ENCODE measurements at regions not wholly inside any gene's neighbourhood (a gene's known extent, or its start where the extent isn't known, plus 50 kb on each side); places are given as distances from the start of the nearest gene placed in this dataset.

- TF ChIP-seq GATA3 (IDR thresholded peaks at IDR 0.05; ENCODE audit: low read depth, low read length) (no peak), GATA2 (IDR thresholded peaks at IDR 0.05; ENCODE audit: low read depth, low read length) (no peak)
Measured at GRCh38 chr2:103789381-103790095, 1027.7 kb downstream of the TMEM182 start.

GRCh38 chr2:103792042-103792441, 1030.2 kb downstream of the TMEM182 start:
- no peak for TF ChIP-seq GATA3 (IDR thresholded peaks at IDR 0.05; ENCODE audit: low read depth, low read length)
- TF ChIP-seq GATA2 (IDR thresholded peaks at IDR 0.05; ENCODE audit: low read depth, low read length) = no peak

- TF ChIP-seq GATA3 (IDR thresholded peaks at IDR 0.05; ENCODE audit: low read depth, low read length) (no peak), GATA2 (IDR thresholded peaks at IDR 0.05; ENCODE audit: low read depth, low read length) (no peak)
Measured at GRCh38 chr2:103798291-103798690, 1036.5 kb downstream of the TMEM182 start.

- TF ChIP-seq GATA3 (IDR thresholded peaks at IDR 0.05; ENCODE audit: low read depth, low read length) (no peak), GATA2 (IDR thresholded peaks at IDR 0.05; ENCODE audit: low read depth, low read length) (no peak)
Measured at GRCh38 chr2:103804013-103804412, 1042.2 kb downstream of the TMEM182 start.

- TF ChIP-seq GATA2 (IDR thresholded peaks at IDR 0.05; ENCODE audit: low read depth, low read length) = no peak
- no peak for TF ChIP-seq GATA3 (IDR thresholded peaks at IDR 0.05; ENCODE audit: low read depth, low read length)
Measured at GRCh38 chr2:103805746-103806145, 1043.9 kb downstream of the TMEM182 start.

GRCh38 chr2:103808814-103809213, 1045.1 kb upstream of the POU3F3 start:
- TF ChIP-seq GATA3 (IDR thresholded peaks at IDR 0.05; ENCODE audit: low read depth, low read length) (no peak), GATA2 (IDR thresholded peaks at IDR 0.05; ENCODE audit: low read depth, low read length) (no peak)

- TF ChIP-seq GATA2 (IDR thresholded peaks at IDR 0.05; ENCODE audit: low read depth, low read length) (no peak), GATA3 (IDR thresholded peaks at IDR 0.05; ENCODE audit: low read depth, low read length) (no peak)
Measured at GRCh38 chr2:103809415-103809814, 1044.5 kb upstream of the POU3F3 start.

- TF ChIP-seq GATA3 (IDR thresholded peaks at IDR 0.05; ENCODE audit: low read depth, low read length) = no peak
- no peak for TF ChIP-seq GATA2 (IDR thresholded peaks at IDR 0.05; ENCODE audit: low read depth, low read length)
Measured at GRCh38 chr2:103809941-103810441, 1043.9 kb upstream of the POU3F3 start.

- no peak for TF ChIP-seq GATA3 (IDR thresholded peaks at IDR 0.05; ENCODE audit: low read depth, low read length)
- TF ChIP-seq GATA2 (IDR thresholded peaks at IDR 0.05; ENCODE audit: low read depth, low read length) = no peak
Measured at GRCh38 chr2:103810875-103811274, 1043.0 kb upstream of the POU3F3 start.

- no peak for TF ChIP-seq GATA3 (IDR thresholded peaks at IDR 0.05; ENCODE audit: low read depth, low read length)
- no peak for TF ChIP-seq GATA2 (IDR thresholded peaks at IDR 0.05; ENCODE audit: low read depth, low read length)
Measured at GRCh38 chr2:103814016-103814415, 1039.9 kb upstream of the POU3F3 start.

- TF ChIP-seq GATA3 (IDR thresholded peaks at IDR 0.05; ENCODE audit: low read depth, low read length) (no peak), GATA2 (IDR thresholded peaks at IDR 0.05; ENCODE audit: low read depth, low read length) (no peak)
Measured at GRCh38 chr2:103815731-103816130, 1038.2 kb upstream of the POU3F3 start.

GRCh38 chr2:103817746-103818145, 1036.2 kb upstream of the POU3F3 start:
- TF ChIP-seq GATA2 (IDR thresholded peaks at IDR 0.05; ENCODE audit: low read depth, low read length) = no peak
- TF ChIP-seq GATA3 (IDR thresholded peaks at IDR 0.05; ENCODE audit: low read depth, low read length) = no peak

- TF ChIP-seq GATA3 (IDR thresholded peaks at IDR 0.05; ENCODE audit: low read depth, low read length) = no peak
- no peak for TF ChIP-seq GATA2 (IDR thresholded peaks at IDR 0.05; ENCODE audit: low read depth, low read length)
Measured at GRCh38 chr2:103818176-103818575, 1035.7 kb upstream of the POU3F3 start.

GRCh38 chr2:103819599-103819998, 1034.3 kb upstream of the POU3F3 start:
- TF ChIP-seq GATA2 (IDR thresholded peaks at IDR 0.05; ENCODE audit: low read depth, low read length) (no peak), GATA3 (IDR thresholded peaks at IDR 0.05; ENCODE audit: low read depth, low read length) (no peak)

GRCh38 chr2:103823847-103824246, 1030.1 kb upstream of the POU3F3 start:
- TF ChIP-seq GATA3 (IDR thresholded peaks at IDR 0.05; ENCODE audit: low read depth, low read length) = no peak
- no peak for TF ChIP-seq GATA2 (IDR thresholded peaks at IDR 0.05; ENCODE audit: low read depth, low read length)
